ENCODE measurements at regions not wholly inside any gene's neighbourhood (a gene's known extent, or its start where the extent isn't known, plus 50 kb on each side); places are given as distances from the start of the nearest gene placed in this dataset.
"Not testable (repeated sequence)": the region's sequence is repeated elsewhere in the genome, so short reads cannot be mapped to it uniquely, and the experiment has no call there.

GRCh38 chr17:71613996-71614395 is 506.8 kb upstream of the SOX9 start:
- TF ChIP-seq, protein P1, sequence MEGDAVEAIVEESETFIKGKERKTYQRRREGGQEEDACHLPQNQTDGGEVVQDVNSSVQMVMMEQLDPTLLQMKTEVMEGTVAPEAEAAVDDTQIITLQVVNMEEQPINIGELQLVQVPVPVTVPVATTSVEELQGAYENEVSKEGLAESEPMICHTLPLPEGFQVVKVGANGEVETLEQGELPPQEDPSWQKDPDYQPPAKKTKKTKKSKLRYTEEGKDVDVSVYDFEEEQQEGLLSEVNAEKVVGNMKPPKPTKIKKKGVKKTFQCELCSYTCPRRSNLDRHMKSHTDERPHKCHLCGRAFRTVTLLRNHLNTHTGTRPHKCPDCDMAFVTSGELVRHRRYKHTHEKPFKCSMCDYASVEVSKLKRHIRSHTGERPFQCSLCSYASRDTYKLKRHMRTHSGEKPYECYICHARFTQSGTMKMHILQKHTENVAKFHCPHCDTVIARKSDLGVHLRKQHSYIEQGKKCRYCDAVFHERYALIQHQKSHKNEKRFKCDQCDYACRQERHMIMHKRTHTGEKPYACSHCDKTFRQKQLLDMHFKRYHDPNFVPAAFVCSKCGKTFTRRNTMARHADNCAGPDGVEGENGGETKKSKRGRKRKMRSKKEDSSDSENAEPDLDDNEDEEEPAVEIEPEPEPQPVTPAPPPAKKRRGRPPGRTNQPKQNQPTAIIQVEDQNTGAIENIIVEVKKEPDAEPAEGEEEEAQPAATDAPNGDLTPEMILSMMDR (IDR thresholded peaks at IDR 0.05; ENCODE audit: control insufficient read depth, extremely low read depth, insufficient read depth) = no peak
- DNase-seq (ENCODE audit: low read depth) = no peak
- no peak overlapping the region for H3K4me3 ChIP-seq (ENCODE audit: low read depth, low read length)

DNA sequence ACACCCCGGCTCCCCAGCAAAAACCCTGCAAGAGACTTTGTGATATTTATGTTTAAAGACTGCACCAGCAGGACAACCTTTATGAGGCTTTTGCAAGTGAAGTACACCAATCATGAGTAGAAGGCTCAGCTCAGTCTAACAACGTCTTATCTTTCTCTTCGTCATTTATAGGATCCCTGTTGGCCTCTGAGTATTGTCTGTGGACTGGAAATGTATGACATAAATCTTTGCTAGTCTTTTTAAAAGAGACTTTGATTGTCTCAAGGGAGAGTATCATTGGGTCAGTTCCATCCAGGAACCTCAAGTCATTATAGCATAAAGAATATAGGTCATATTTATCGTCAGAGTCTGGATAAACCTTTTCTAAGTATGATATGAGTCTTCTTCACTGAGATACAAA is 505.0 kb upstream of the SOX9 start:
- H3K4me3 ChIP-seq (ENCODE audit: low read depth, low read length) = no peak overlapping the region
- TF ChIP-seq, protein P1 (IDR thresholded peaks at IDR 0.05; ENCODE audit: control insufficient read depth, extremely low read depth, insufficient read depth) = no peak
- no peak for DNase-seq (ENCODE audit: low read depth)

- not testable (repeated sequence) for H3K4me3 ChIP-seq (ENCODE audit: low read depth, low read length); DNase-seq (ENCODE audit: low read depth)
These were observed 503.1 kb upstream of the SOX9 start for GRCh38 chr17:71617767-71618166.

- H3K4me3 ChIP-seq (ENCODE audit: low read depth, low read length) = no peak overlapping the region
- TF ChIP-seq, protein P1 (IDR thresholded peaks at IDR 0.05; ENCODE audit: control insufficient read depth, extremely low read depth, insufficient read depth) = no peak
- no peak for DNase-seq (ENCODE audit: low read depth)
These were observed 495.5 kb upstream of the SOX9 start for GRCh38 chr17:71625330-71625729.

DNA sequence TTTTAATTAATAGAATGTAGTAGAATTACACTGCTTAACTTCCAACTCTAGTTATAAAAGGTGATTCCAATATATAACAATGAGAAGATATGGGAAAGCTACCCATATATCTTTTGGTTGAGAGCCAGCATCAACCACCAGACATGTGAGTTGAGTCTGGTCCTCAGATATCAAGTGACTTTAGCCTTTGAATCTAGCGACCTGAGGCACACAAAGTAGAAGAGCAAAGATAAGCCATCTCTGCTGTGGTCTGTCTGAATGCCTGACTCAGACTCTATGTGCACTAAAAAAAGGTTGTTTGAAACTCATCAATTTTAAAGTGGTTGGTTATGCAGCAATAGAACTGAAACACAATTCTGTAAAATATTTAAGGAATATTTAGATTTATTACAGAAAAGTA is 492.5 kb upstream of the SOX9 start:
- TF ChIP-seq, protein P1 (IDR thresholded peaks at IDR 0.05; ENCODE audit: control insufficient read depth, extremely low read depth, insufficient read depth) = no peak

DNA sequence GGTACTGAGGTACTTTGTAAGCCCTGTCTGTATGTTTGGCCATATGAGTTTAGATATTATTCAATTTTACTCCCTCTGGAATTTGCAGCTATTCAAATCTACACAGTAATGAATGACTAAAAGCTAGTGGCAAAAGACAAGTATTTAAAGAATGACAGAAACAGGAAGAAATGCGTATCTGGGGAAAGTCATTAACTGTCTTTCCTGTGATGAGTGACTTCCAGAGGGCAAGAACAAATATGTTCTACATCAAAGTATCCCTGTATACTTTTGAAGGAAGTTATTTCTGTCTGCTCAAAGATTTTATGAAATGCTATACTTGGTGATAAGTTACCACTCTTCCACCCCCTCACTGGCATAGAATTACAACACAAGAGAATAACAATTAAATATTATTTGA is 489.3 kb upstream of the SOX9 start:
- H3K4me3 ChIP-seq (ENCODE audit: low read depth, low read length) = no peak overlapping the region
- DNase-seq (ENCODE audit: low read depth) = no peak
- TF ChIP-seq, protein P1 (IDR thresholded peaks at IDR 0.05; ENCODE audit: control insufficient read depth, extremely low read depth, insufficient read depth) = no peak

More for the DNA sequence above, 492.5 kb upstream of the SOX9 start:
- H3K4me3 ChIP-seq (ENCODE audit: low read depth, low read length) = no peak overlapping the region
- DNase-seq (ENCODE audit: low read depth) = no peak

DNA sequence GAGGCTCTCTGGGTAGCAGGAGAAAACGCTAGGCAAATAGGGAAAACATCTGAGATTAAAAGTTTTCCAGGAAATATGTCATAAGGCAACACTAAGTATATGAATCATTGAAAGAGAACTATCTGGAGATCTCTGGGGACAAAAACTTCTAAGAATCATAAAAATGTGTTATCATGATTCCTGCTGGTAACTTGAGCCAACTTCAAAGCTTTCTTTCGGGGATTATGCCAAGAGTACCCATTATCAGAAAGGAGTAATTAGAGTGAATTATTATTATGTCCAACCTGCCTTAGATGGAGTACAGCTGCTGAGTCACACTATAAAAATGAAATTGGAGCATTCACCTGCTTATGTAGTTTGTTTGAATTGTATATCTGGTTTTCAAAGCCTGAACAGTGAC is 488.5 kb upstream of the SOX9 start:
- TF ChIP-seq, protein P1 (IDR thresholded peaks at IDR 0.05; ENCODE audit: control insufficient read depth, extremely low read depth, insufficient read depth) = no peak
- no peak for DNase-seq (ENCODE audit: low read depth)
- no peak overlapping the region for H3K4me3 ChIP-seq (ENCODE audit: low read depth, low read length)

Measured in LNCaP clone FGC (cell line).